ENCODE measurements at regions not wholly inside any gene's neighbourhood (a gene's known extent, or its start where the extent isn't known, plus 50 kb on each side); places are given as distances from the start of the nearest gene placed in this dataset.

DNA sequence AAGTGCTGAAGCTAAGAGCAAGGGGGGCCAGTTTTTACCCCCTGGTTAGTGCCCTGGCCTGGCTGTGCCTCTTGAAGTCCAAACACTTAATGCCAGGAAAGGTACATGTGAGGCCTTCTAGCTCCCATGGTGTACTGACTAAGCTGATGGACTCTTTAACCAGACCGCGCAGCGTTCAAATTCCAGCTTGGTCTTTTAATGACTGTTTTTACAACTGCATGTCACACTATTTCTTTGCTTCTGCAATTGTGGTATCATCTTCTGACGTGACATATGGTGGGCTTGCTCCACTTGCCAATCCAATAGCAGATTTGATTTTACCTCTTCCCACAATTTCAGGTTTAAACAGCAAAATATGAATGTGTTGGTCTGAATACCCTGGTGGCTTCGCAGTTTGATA, 197.3 kb downstream of the HUNK start:
- H2AFZ ChIP-seq (ENCODE audit: low read depth, low read length) = no peak overlapping the region
- no peaks in the 10 kb centered on the region for H3K27me3 ChIP-seq (ENCODE audit: low read depth, low read length)
- no peak for TF ChIP-seq EZH2phosphoT487 (IDR thresholded peaks at IDR 0.05; ENCODE audit: low read depth)
- no peak for TF ChIP-seq CTCF (IDR thresholded peaks at IDR 0.05; ENCODE audit: low read depth, low read length)
- H3K4me3 ChIP-seq (ENCODE audit: low read length) = no peak overlapping the region
- no peaks in the 10 kb centered on the region for H3K36me3 ChIP-seq (replicated peaks; ENCODE audit: low read depth, low read length)
- no peaks in the 10 kb centered on the region for H3K79me2 ChIP-seq (ENCODE audit: low read length)
- H3K4me1 ChIP-seq (ENCODE audit: low read length) = no peaks in the 10 kb centered on the region
- no peaks in the 10 kb centered on the region for H3K9me3 ChIP-seq (ENCODE audit: insufficient read depth, low read length)
- no peak overlapping the region for H3K4me2 ChIP-seq (ENCODE audit: low read length)
- no peak overlapping the region for H3K27ac ChIP-seq (ENCODE audit: low read length)
- H4K20me1 ChIP-seq (ENCODE audit: insufficient read depth, low read length) = no peaks in the 10 kb centered on the region
- H3K9ac ChIP-seq (ENCODE audit: low read length) = no peak overlapping the region

- no peak overlapping the region for H3K4me3 ChIP-seq (ENCODE audit: low read length)
- H3K27ac ChIP-seq (ENCODE audit: low read length) = no peak overlapping the region
- H4K20me1 ChIP-seq (ENCODE audit: insufficient read depth, low read length) = no peaks in the 10 kb centered on the region
- no peaks in the 10 kb centered on the region for H3K36me3 ChIP-seq (replicated peaks; ENCODE audit: low read depth, low read length)
- H3K9ac ChIP-seq (ENCODE audit: low read length) = no peak overlapping the region
- H3K4me1 ChIP-seq (ENCODE audit: low read length) = no peaks in the 10 kb centered on the region
- no peaks in the 10 kb centered on the region for H3K9me3 ChIP-seq (ENCODE audit: insufficient read depth, low read length)
- no peaks in the 10 kb centered on the region for H3K27me3 ChIP-seq (ENCODE audit: low read depth, low read length)
- H3K79me2 ChIP-seq (ENCODE audit: low read length) = no peaks in the 10 kb centered on the region
- H2AFZ ChIP-seq (ENCODE audit: low read depth, low read length) = no peak overlapping the region
- no peak overlapping the region for H3K4me2 ChIP-seq (ENCODE audit: low read length)
- TF ChIP-seq EZH2phosphoT487 (IDR thresholded peaks at IDR 0.05; ENCODE audit: low read depth) = no peak
Observed at GRCh38 chr21:32065654-32066053, 192.8 kb downstream of the HUNK start.

DNA sequence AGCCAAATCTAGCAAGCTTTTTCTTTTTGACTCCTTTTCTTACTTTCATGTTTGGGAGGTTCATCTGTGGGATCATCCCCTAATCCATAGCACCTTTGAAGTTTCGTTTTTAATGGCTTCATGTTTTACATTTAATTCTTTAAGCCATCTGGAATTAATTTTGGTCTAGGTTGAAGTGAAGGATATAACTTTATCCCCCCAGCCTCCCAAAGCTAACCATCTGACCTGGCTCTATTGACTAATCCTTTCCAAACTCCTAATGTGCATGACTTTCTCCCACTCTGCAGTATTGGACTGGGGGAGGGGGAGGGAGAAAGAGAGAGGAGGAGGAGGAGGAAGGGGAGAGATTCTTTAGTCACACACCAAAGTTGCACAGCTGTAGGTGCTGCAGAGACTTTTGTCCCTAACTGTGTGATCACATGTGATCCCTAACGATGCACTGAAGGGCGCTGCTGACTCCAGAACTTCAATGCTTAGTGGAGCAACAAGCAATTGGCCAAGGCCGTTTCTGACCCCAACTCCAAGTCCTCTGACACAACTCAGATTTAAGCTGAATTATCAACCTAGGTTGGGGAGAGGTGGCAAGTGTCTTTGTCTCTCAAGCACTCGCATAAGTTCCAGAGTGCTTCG, 191.6 kb downstream of the HUNK start:
- TF ChIP-seq CTCF (IDR thresholded peaks at IDR 0.05; ENCODE audit: low read depth, low read length) (no peak), EZH2phosphoT487 (IDR thresholded peaks at IDR 0.05; ENCODE audit: low read depth) (no peak)
- no peaks in the 10 kb centered on the region for H3K79me2 ChIP-seq (ENCODE audit: low read length)
- H3K4me2 ChIP-seq (ENCODE audit: low read length) = no peak overlapping the region
- no peak overlapping the region for H3K27ac ChIP-seq (ENCODE audit: low read length)
- no peaks in the 10 kb centered on the region for H4K20me1 ChIP-seq (ENCODE audit: insufficient read depth, low read length)
- no peak overlapping the region for H2AFZ ChIP-seq (ENCODE audit: low read depth, low read length)
- no peaks in the 10 kb centered on the region for H3K36me3 ChIP-seq (replicated peaks; ENCODE audit: low read depth, low read length)
- H3K9me3 ChIP-seq (ENCODE audit: insufficient read depth, low read length) = no peaks in the 10 kb centered on the region
- H3K27me3 ChIP-seq (ENCODE audit: low read depth, low read length) = no peaks in the 10 kb centered on the region
- no peak overlapping the region for H3K9ac ChIP-seq (ENCODE audit: low read length)
- H3K4me1 ChIP-seq (ENCODE audit: low read length) = no peaks in the 10 kb centered on the region
- no peak overlapping the region for H3K4me3 ChIP-seq (ENCODE audit: low read length)

GRCh38 chr21:32062591-32063227, 189.9 kb downstream of the HUNK start:
- no peak overlapping the region for H3K27ac ChIP-seq (ENCODE audit: low read length)
- H3K79me2 ChIP-seq (ENCODE audit: low read length) = no peaks in the 10 kb centered on the region
- no peaks in the 10 kb centered on the region for H3K4me1 ChIP-seq (ENCODE audit: low read length)
- H2AFZ ChIP-seq (ENCODE audit: low read depth, low read length) = no peak overlapping the region
- H3K9me3 ChIP-seq (ENCODE audit: insufficient read depth, low read length) = no peaks in the 10 kb centered on the region
- H3K9ac ChIP-seq (ENCODE audit: low read length) = no peak overlapping the region
- no peak for TF ChIP-seq CTCF (IDR thresholded peaks at IDR 0.05; ENCODE audit: low read depth, low read length)
- TF ChIP-seq EZH2phosphoT487 (IDR thresholded peaks at IDR 0.05; ENCODE audit: low read depth) = no peak
- H4K20me1 ChIP-seq (ENCODE audit: insufficient read depth, low read length) = no peaks in the 10 kb centered on the region
- no peak overlapping the region for H3K4me3 ChIP-seq (ENCODE audit: low read length)
- no peaks in the 10 kb centered on the region for H3K27me3 ChIP-seq (ENCODE audit: low read depth, low read length)
- H3K4me2 ChIP-seq (ENCODE audit: low read length) = no peak overlapping the region
- H3K36me3 ChIP-seq (replicated peaks; ENCODE audit: low read depth, low read length) = no peaks in the 10 kb centered on the region

All from OCI-LY3 (cell line).